Hepatocyte (in vitro differentiated cells): ENCODE measurements at regions not wholly inside any gene's neighbourhood (a gene's known extent, or its start where the extent isn't known, plus 50 kb on each side); places are given as distances from the start of the nearest gene placed in this dataset.
A peak's percentile ranks its signal among the peaks of the same experiment; 100 is the strongest.

Experiments
- DNase-seq: peaks from one replicate; pipeline ENCODE4 v3.0.0-alpha.2; 2016; ENCODE audit warnings: low spot score
- H2AFZ ChIP-seq: fragments of 200-600 bp; sonication (generic); 2 replicates; pipeline ENCODE4 v1.6.0; 2016; ENCODE audit warnings: antibody characterized with exemption, mild to moderate bottlenecking
- H3K27ac ChIP-seq: fragments of 200-600 bp; sonication (generic); 2 replicates; pipeline ENCODE4 v1.5.1; 2016; ENCODE audit warnings: mild to moderate bottlenecking
- H3K27me3 ChIP-seq: fragments of 200-600 bp; sonication (generic); 2 replicates; pipeline ENCODE4 v1.6.1; 2016
- H3K36me3 ChIP-seq: fragments of 200-600 bp; sonication (generic); replicated peaks from 2 replicates; pipeline ENCODE4 v1.5.1; 2016; ENCODE audit warnings: low read depth; ENCODE audit not compliant: insufficient read depth
- H3K4me1 ChIP-seq: fragments of 200-600 bp; sonication (generic); 2 replicates; pipeline ENCODE4 v1.5.1; 2016; ENCODE audit warnings: mild to moderate bottlenecking, moderate library complexity; ENCODE audit not compliant: insufficient read depth
- H3K4me2 ChIP-seq: fragments of 200-600 bp; sonication (generic); 2 replicates; pipeline ENCODE4 v1.6.0; 2016
- H3K4me3 ChIP-seq: fragments of 200-600 bp; sonication (generic); 2 replicates; pipeline ENCODE4 v1.5.1; 2016; ENCODE audit warnings: mild to moderate bottlenecking
- H3K79me2 ChIP-seq: fragments of 200-600 bp; sonication (generic); 2 replicates; pipeline ENCODE4 v1.6.0; 2017; ENCODE audit warnings: mild to moderate bottlenecking
- H3K9me2 ChIP-seq: fragments of 200-600 bp; sonication (generic); replicated peaks from 2 replicates; pipeline ENCODE4 v1.6.0; 2017; ENCODE audit warnings: mild to moderate bottlenecking; ENCODE audit not compliant: insufficient read depth
- H3K9me3 ChIP-seq: fragments of 200-600 bp; sonication (generic); 2 replicates; pipeline ENCODE4 v1.5.1; 2016; ENCODE audit warnings: low read depth, mild to moderate bottlenecking
- H4K20me1 ChIP-seq: fragments of 200-600 bp; sonication (generic); 2 replicates; pipeline ENCODE4 v1.6.0; 2016; ENCODE audit warnings: mild to moderate bottlenecking; ENCODE audit not compliant: insufficient read depth, poor library complexity, severe bottlenecking
- EZH2 ChIP-seq: fragments of 200-600 bp; sonication (generic); IDR thresholded peaks from 2 replicates; pipeline ENCODE4 v1.6.1; 2016; ENCODE audit warnings: antibody characterized with exemption, mild to moderate bottlenecking, borderline replicate concordance
- EZH2phosphoT487 ChIP-seq: fragments of 200-600 bp; sonication (generic); IDR thresholded peaks from one replicate; pipeline ENCODE4 v1.6.1; 2018; ENCODE audit warnings: antibody characterized with exemption, mild to moderate bottlenecking, low read depth, moderate library complexity; ENCODE audit not compliant: unreplicated experiment, severe bottlenecking
- WGBS: methylation state at CpG from one replicate; pipeline ENCODE4 v1.1.6; 2016; ENCODE audit warnings: low lambda C conversion rate; ENCODE audit errors: missing lambda C conversion rate; 5-methylcytosine and 5-hydroxymethylcytosine counted together
- TF ChIP-seq, protein P1 (sequence below): fragments of 200-600 bp; sonication (generic); IDR thresholded peaks from 2 replicates; pipeline ENCODE4 v1.5.1; 2016; ENCODE audit warnings: antibody characterized with exemption, mild to moderate bottlenecking; ENCODE audit not compliant: poor library complexity

- no peak for TF ChIP-seq EZH2phosphoT487
- no peak for TF ChIP-seq EZH2
- TF ChIP-seq, protein P1, sequence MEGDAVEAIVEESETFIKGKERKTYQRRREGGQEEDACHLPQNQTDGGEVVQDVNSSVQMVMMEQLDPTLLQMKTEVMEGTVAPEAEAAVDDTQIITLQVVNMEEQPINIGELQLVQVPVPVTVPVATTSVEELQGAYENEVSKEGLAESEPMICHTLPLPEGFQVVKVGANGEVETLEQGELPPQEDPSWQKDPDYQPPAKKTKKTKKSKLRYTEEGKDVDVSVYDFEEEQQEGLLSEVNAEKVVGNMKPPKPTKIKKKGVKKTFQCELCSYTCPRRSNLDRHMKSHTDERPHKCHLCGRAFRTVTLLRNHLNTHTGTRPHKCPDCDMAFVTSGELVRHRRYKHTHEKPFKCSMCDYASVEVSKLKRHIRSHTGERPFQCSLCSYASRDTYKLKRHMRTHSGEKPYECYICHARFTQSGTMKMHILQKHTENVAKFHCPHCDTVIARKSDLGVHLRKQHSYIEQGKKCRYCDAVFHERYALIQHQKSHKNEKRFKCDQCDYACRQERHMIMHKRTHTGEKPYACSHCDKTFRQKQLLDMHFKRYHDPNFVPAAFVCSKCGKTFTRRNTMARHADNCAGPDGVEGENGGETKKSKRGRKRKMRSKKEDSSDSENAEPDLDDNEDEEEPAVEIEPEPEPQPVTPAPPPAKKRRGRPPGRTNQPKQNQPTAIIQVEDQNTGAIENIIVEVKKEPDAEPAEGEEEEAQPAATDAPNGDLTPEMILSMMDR = no peak
- peak overlapping the region; percentile 39 for H2AFZ ChIP-seq
- no peaks in the 10 kb centered on the region for H3K27me3 ChIP-seq
- H3K9me3 ChIP-seq = no peaks in the 10 kb centered on the region
- no peaks in the 10 kb centered on the region for H3K79me2 ChIP-seq
- H3K36me3 ChIP-seq = no peaks in the 10 kb centered on the region
- no peak overlapping the region for H3K4me2 ChIP-seq
- H4K20me1 ChIP-seq = no peaks in the 10 kb centered on the region
- H3K9me2 ChIP-seq = no peaks in the 10 kb centered on the region
- WGBS = 29% methylated on average over 5 of the region's 5 CpGs
- H3K4me3 ChIP-seq = no peak overlapping the region
- no peaks in the 10 kb centered on the region for H3K4me1 ChIP-seq
- DNase-seq = no peak
- H3K27ac ChIP-seq = no peak overlapping the region
Measured at GRCh38 chr14:56501909-56502530, 77.6 kb upstream of the TMEM260 start.

DNA sequence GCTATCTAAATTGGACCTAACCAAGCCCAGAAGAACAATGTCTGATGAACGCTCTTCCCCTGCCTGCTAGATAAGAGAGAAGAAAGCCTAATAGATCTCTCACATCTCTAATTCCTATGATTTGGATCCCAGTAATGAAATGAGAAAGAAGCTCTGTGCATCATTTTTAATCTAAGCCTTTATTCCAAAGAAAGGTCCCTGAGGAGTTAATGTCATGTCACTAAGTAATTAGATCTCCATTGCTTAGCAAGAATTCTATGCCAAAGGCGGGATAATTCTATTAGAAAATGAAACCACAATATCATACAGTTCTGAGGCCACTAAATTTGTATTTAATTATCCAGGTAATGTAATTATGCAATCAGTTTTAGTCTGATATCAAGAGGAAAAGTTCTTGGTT is 74.2 kb upstream of the TMEM260 start:
- no peak for TF ChIP-seq EZH2
- no peak for TF ChIP-seq EZH2phosphoT487
- TF ChIP-seq, protein P1 = no peak
- no peaks in the 10 kb centered on the region for H3K4me1 ChIP-seq
- no peak overlapping the region for H3K27ac ChIP-seq
- no peak overlapping the region for H3K4me2 ChIP-seq
- no peaks in the 10 kb centered on the region for H3K27me3 ChIP-seq
- DNase-seq = no peak
- no peaks in the 10 kb centered on the region for H3K9me3 ChIP-seq
- WGBS = 95% methylated on average over 2 of the region's 2 CpGs
- no peaks in the 10 kb centered on the region for H3K79me2 ChIP-seq
- H2AFZ ChIP-seq = no peak overlapping the region
- no peaks in the 10 kb centered on the region for H4K20me1 ChIP-seq
- H3K36me3 ChIP-seq = no peaks in the 10 kb centered on the region
- H3K9me2 ChIP-seq = no peaks in the 10 kb centered on the region
- H3K4me3 ChIP-seq = no peak overlapping the region

GRCh38 chr14:56512521-56512920 is 67.1 kb upstream of the TMEM260 start:
- DNase-seq = no peak
- Histone ChIP-seq H3K27me3 (no peaks in the 10 kb centered on the region), H3K4me3 (no peak overlapping the region), H3K4me1 (no peaks in the 10 kb centered on the region), H3K79me2 (no peaks in the 10 kb centered on the region), H3K4me2 (no peak overlapping the region), H3K36me3 (no peaks in the 10 kb centered on the region), H3K9me3 (no peaks in the 10 kb centered on the region), H3K9me2 (no peaks in the 10 kb centered on the region), H2AFZ (no peak overlapping the region), H4K20me1 (no peaks in the 10 kb centered on the region), H3K27ac (no peak overlapping the region)
- TF ChIP-seq, protein P1 = no peak
- TF ChIP-seq EZH2 = no peak
- TF ChIP-seq EZH2phosphoT487 = no peak
- 63% methylated on average over 3 of the region's 3 CpGs for WGBS
